Endothelial cell of umbilical vein (primary cell): ENCODE measurements at regions not wholly inside any gene's neighbourhood (a gene's known extent, or its start where the extent isn't known, plus 50 kb on each side); places are given as distances from the start of the nearest gene placed in this dataset.

Source experiments
- BruUV-seq: library from RNA; stranded (reverse); fragments of 400-500 nt; replicated peaks from 2 replicates; lab custom pipeline; 2021; lab: Mats Ljungman, UMichigan
- CTCF ChIA-PET: fragments of 300-600, 350-600 bp; sonication (Branson Sonifier 250); formaldehyde crosslinking; loops from one replicate; lab custom pipeline; 2021; ENCODE audit warnings: antibody characterized with exemption, inconsistent platforms; lab: Charles Lee
- POLR2A ChIA-PET: fragments of 300-600, 350-600 bp; sonication (Branson Sonifier 250); formaldehyde crosslinking; loops from one replicate; lab custom pipeline; 2021; ENCODE audit warnings: antibody characterized with exemption, inconsistent platforms; lab: Charles Lee
- DNase-seq: peaks from one replicate; pipeline ENCODE4 v3.0.0-alpha.2; 2011; ENCODE audit warnings: low read depth, low spot score
- FAIRE-seq: peaks from 2 replicates; lab custom pipeline; 2011; peaks lifted over from hg19 to GRCh38; lab: Jason Lieb, UNC
- H2AFZ ChIP-seq: 2 replicates; pipeline ENCODE4 v1.6.0; 2012; ENCODE audit warnings: low read depth, low read length, control low read depth, inconsistent platforms
- H3K27ac ChIP-seq: 2 replicates; pipeline ENCODE4 v1.5.1; 2011; ENCODE audit warnings: low read depth, mild to moderate bottlenecking, control low read depth, low read length, moderate library complexity; ENCODE audit not compliant: insufficient read depth
- H3K27me3 ChIP-seq, 2 experiments: 2 replicates each; pipeline versions ENCODE4 v1.6.0 to v1.6.1; 2011; ENCODE audit warnings: low read length in 2 of 2, mixed read lengths in 1 of 2; ENCODE audit not compliant: control insufficient read depth in 2 of 2, insufficient read depth in 2 of 2
- H3K36me3 ChIP-seq, 2 experiments: 2 replicates in 1 of 2; 3 replicates in 1 of 2; pipeline ENCODE4 v1.5.1; 2011; ENCODE audit warnings: low read length in 2 of 2, mild to moderate bottlenecking in 1 of 2, moderate library complexity in 1 of 2; ENCODE audit not compliant: control insufficient read depth in 2 of 2, insufficient read depth in 2 of 2; ENCODE audit errors: extremely low read depth in 1 of 2
- H3K4me1 ChIP-seq: 3 replicates; pipeline ENCODE4 v1.5.1; 2011; ENCODE audit warnings: mild to moderate bottlenecking, low read length; ENCODE audit not compliant: control insufficient read depth, insufficient read depth; ENCODE audit errors: extremely low read depth
- H3K4me2 ChIP-seq: 2 replicates; pipeline ENCODE4 v1.6.1; 2011; ENCODE audit warnings: low read length, control low read depth, mixed read lengths; ENCODE audit not compliant: insufficient read depth
- H3K4me3 ChIP-seq, 3 experiments: fragments of 200-600 bp in 1 of 3; sonication (generic), shearing (Covaris generic) in 1 of 3; replicated peaks in 1 of 3; 2 replicates each; pipeline ENCODE4 v1.5.1; 2011 to 2016; ENCODE audit warnings: control low read depth in 3 of 3, low read length in 3 of 3, mild to moderate bottlenecking in 2 of 3, inconsistent platforms in 1 of 3, low read depth in 1 of 3, moderate library complexity in 1 of 3; ENCODE audit not compliant: insufficient read depth in 1 of 3
- H3K79me2 ChIP-seq: 2 replicates; pipeline ENCODE4 v1.6.0; 2012; ENCODE audit warnings: low read length, inconsistent platforms; ENCODE audit not compliant: control insufficient read depth, insufficient read depth
- H3K9ac ChIP-seq: replicated peaks from 2 replicates; pipeline ENCODE3; 2011; ENCODE audit warnings: low read length, control low read depth; ENCODE audit not compliant: insufficient read depth; ENCODE audit errors: extremely low read depth
- H3K9me1 ChIP-seq: replicated peaks from 3 replicates; pipeline ENCODE4 v1.6.0; 2011; ENCODE audit warnings: mild to moderate bottlenecking, low read length; ENCODE audit not compliant: control insufficient read depth, insufficient read depth; ENCODE audit errors: extremely low read depth
- H3K9me3 ChIP-seq: replicated peaks from 2 replicates; pipeline ENCODE4 v1.5.1; 2012; ENCODE audit warnings: low read length, inconsistent platforms; ENCODE audit not compliant: control insufficient read depth, insufficient read depth
- H4K20me1 ChIP-seq: replicated peaks from 2 replicates; pipeline ENCODE3; 2011; ENCODE audit warnings: mild to moderate bottlenecking, low read length; ENCODE audit not compliant: control insufficient read depth, insufficient read depth; ENCODE audit errors: extremely low read depth
- EZH2 ChIP-seq: IDR thresholded peaks from 2 replicates; pipeline ENCODE4 v1.6.1; 2012; ENCODE audit warnings: borderline replicate concordance, low read depth, mild to moderate bottlenecking, moderate library complexity, low read length, inconsistent platforms; ENCODE audit not compliant: severe bottlenecking
- FOS ChIP-seq: IDR thresholded peaks from 2 replicates; pipeline ENCODE4 v1.6.1; 2011; ENCODE audit warnings: mild to moderate bottlenecking, low read length, moderate library complexity, borderline replicate concordance; ENCODE audit not compliant: insufficient read depth
- GATA2 ChIP-seq: IDR thresholded peaks from 2 replicates; pipeline ENCODE4 v1.7.0; 2011; ENCODE audit warnings: low read depth, mild to moderate bottlenecking, moderate library complexity, mixed read lengths, low read length; ENCODE audit not compliant: insufficient read length, insufficient read depth
- JUN ChIP-seq: IDR thresholded peaks from 2 replicates; pipeline ENCODE4 v1.6.1; 2011; ENCODE audit warnings: borderline replicate concordance, low read depth; ENCODE audit not compliant: insufficient read length, insufficient read depth
- MYC ChIP-seq: IDR thresholded peaks from one replicate; pipeline ENCODE4 v1.6.1; 2011; ENCODE audit warnings: mild to moderate bottlenecking, low read depth, low read length
- POLR2A ChIP-seq: IDR thresholded peaks from 2 replicates; pipeline ENCODE4 v1.6.1; 2012; ENCODE audit warnings: low read depth, mild to moderate bottlenecking, control low read depth, low read length
- POLR2AphosphoS5 ChIP-seq: IDR thresholded peaks from 2 replicates; pipeline ENCODE4 v1.6.1; 2012; ENCODE audit warnings: low read depth, mild to moderate bottlenecking, control low read depth, low read length, moderate library complexity; ENCODE audit not compliant: insufficient read depth
- dilution Hi-C: fragments of 300-500 bp; cut with MboI; formaldehyde crosslinking; loops from one replicate; pipeline ENCODE4 v1.15.0; 2019; ENCODE audit warnings: low sequenced_read_pairs; ENCODE audit not compliant: extremely low pct_ligation_motif_present
- intact Hi-C: fragments of 100-400 bp; cut with micrococcal nuclease; formaldehyde crosslinking; loops from one replicate; pipeline ENCODE4 v1.10.0; 2022
- TF ChIP-seq, protein P1 (sequence below), 2 donors: IDR thresholded peaks; 1 replicate in 1 of 2; 2 replicates in 1 of 2; pipeline ENCODE4 v1.5.1; 2011; ENCODE audit warnings: low read length in 2 of 2, mild to moderate bottlenecking in 2 of 2, moderate library complexity in 2 of 2, control low read depth in 1 of 2, inconsistent platforms in 1 of 2, low read depth in 1 of 2; ENCODE audit not compliant: insufficient read depth in 1 of 2; ENCODE audit errors: extremely low read depth in 1 of 2
- TF ChIP-seq, protein P2 (sequence below): IDR thresholded peaks from 2 replicates; pipeline ENCODE4 v1.6.1; 2011; ENCODE audit not compliant: insufficient read depth, insufficient read length

DNA sequence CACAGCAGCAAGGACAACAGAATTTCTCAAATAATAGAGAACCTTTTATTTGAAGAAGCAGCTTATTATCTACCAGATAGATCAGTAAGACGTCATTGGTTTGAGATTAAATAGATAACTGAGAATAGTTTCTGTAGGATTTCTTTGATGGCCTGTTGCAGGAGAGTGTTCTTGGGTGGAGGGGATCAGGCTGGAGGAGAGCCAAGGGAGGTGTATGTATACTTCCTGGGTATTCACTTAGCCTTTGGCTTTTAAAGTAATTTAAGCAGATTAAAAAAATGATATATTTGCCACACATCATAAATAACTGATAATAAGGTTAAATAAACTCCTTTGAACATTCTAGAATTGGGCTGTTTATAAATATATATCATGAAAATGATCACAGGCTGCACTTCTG, 486.1 kb upstream of the IGFBP3 start:
- Histone ChIP-seq H3K9me3 (no peaks in the 10 kb centered on the region), H3K4me2 (no peak overlapping the region), H3K27ac (no peak overlapping the region), H3K4me3 (no peak overlapping the region), H3K4me1 (no peaks in the 10 kb centered on the region), H3K79me2 (no peaks in the 10 kb centered on the region), H3K9ac (no peak overlapping the region), H2AFZ (no peak overlapping the region), H3K27me3 (no peaks in the 10 kb centered on the region), H4K20me1 (no peaks in the 10 kb centered on the region), H3K36me3 (no peaks in the 10 kb centered on the region), H3K9me1 (no peaks in the 10 kb centered on the region)
- intact Hi-C loops, result no loop called here
- CTCF ChIA-PET, result no interaction called here
- POLR2A ChIA-PET, result no interaction called here
- FAIRE-seq, result no peak
- DNase-seq, result no peak
- dilution Hi-C loops, result no loop called here
- no TSS peak for BruUV-seq
- no peak for TF ChIP-seq FOS
- no peak for TF ChIP-seq POLR2A
- TF ChIP-seq EZH2, result no peak
- no peak for TF ChIP-seq MYC
- TF ChIP-seq, protein P1, sequence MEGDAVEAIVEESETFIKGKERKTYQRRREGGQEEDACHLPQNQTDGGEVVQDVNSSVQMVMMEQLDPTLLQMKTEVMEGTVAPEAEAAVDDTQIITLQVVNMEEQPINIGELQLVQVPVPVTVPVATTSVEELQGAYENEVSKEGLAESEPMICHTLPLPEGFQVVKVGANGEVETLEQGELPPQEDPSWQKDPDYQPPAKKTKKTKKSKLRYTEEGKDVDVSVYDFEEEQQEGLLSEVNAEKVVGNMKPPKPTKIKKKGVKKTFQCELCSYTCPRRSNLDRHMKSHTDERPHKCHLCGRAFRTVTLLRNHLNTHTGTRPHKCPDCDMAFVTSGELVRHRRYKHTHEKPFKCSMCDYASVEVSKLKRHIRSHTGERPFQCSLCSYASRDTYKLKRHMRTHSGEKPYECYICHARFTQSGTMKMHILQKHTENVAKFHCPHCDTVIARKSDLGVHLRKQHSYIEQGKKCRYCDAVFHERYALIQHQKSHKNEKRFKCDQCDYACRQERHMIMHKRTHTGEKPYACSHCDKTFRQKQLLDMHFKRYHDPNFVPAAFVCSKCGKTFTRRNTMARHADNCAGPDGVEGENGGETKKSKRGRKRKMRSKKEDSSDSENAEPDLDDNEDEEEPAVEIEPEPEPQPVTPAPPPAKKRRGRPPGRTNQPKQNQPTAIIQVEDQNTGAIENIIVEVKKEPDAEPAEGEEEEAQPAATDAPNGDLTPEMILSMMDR (IDR thresholded peaks at IDR 0.05; ENCODE audit: extremely low read depth in 1 of 2, insufficient read depth in 1 of 2, low read depth in 1 of 2, low read length in 2 of 2), result no peak
- TF ChIP-seq, protein P2, sequence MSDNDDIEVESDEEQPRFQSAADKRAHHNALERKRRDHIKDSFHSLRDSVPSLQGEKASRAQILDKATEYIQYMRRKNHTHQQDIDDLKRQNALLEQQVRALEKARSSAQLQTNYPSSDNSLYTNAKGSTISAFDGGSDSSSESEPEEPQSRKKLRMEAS, result no peak
- no peak for TF ChIP-seq POLR2AphosphoS5
- no peak for TF ChIP-seq GATA2
- no peak for TF ChIP-seq JUN
